Kidney capillary endothelial cell (primary cell): ENCODE measurements at regions not wholly inside any gene's neighbourhood (a gene's known extent, or its start where the extent isn't known, plus 50 kb on each side); places are given as distances from the start of the nearest gene placed in this dataset.

Experiments
- DNase-seq: peaks from one replicate; pipeline ENCODE4 v3.0.0-alpha.2; 2018; ENCODE audit warnings: low spot score

DNA sequence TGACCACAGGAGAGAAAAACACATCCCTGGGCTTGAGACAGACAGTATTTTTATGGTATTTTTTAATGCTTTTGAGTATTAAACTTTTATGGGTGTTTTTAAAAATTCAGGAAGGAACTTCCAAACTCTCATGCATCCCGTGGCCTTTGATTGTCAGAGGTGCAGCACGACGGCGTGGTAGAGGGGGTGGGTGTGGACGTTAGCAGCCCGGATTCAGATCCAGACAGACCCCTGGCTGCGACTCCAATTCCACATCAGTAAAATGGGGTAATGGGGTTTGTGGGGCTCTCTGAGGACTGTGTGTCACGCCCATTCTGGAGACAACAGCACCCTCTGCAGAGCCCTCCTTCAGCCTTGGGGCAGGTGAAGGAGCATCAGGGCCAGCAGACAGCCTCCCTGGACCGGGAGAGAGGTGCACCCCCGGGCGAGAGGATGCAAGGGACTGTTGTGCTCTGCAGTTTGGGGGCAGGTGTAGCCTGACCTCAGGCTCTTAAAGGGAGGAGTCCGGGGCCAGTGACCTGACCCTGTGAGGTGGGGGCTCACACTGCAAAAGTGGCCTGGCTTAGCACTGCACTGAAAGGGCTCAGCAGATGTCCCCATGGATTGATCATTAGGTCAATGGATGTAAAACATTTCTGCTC is 1024.3 kb downstream of the TBC1D22A start:
- no peak for DNase-seq

DNA sequence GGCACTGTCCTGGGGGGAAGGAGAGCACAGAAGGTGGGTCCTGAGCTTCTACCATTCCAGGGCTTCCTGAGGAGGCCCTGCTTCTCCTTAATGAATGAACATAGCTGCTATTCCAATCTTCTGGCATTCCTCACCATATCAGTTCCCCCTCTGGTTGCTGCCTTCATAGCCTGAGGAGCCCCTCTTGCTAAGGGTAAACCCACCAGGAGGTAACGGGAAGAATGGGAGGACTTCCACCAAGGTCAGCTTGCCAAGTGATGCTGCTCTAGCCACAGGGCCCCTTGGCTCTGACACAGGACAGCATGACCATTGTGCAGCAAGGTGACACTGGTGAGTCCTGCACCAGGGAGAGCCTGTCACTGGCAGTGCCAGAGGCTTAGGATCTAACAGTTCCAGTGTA is 1022.5 kb downstream of the TBC1D22A start:
- no peak for DNase-seq

DNA sequence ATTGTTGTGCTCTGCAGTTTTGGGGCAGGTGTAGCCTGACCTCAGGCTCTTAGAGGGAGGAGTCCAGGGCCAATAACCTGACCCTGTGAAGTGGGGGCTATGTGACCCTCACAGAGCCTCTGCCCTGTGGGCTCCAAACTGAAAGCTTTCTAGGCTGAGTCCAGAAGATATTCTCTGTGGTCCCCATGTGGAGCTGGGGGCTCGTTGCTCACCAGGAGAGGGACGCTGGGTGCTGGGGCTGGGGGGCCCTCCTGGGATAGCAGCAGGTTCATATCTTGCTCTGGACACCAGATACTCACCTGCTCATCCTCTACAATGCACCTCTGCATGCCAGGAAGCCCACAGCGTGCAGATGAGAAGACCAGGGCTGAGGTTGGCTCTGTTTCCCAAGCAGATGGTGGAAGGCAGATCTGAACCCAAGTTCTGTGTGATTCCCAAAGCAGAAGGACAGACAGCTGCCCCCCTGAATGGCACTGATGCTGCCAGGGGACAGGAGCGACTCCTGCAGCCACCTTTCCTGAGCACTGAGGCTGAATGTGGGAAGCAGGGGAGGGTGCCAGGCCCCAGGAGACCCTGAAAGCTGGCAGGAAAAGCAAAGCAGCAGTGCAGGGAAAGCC is 1022.0 kb downstream of the TBC1D22A start:
- DNase-seq, result no peak

DNA sequence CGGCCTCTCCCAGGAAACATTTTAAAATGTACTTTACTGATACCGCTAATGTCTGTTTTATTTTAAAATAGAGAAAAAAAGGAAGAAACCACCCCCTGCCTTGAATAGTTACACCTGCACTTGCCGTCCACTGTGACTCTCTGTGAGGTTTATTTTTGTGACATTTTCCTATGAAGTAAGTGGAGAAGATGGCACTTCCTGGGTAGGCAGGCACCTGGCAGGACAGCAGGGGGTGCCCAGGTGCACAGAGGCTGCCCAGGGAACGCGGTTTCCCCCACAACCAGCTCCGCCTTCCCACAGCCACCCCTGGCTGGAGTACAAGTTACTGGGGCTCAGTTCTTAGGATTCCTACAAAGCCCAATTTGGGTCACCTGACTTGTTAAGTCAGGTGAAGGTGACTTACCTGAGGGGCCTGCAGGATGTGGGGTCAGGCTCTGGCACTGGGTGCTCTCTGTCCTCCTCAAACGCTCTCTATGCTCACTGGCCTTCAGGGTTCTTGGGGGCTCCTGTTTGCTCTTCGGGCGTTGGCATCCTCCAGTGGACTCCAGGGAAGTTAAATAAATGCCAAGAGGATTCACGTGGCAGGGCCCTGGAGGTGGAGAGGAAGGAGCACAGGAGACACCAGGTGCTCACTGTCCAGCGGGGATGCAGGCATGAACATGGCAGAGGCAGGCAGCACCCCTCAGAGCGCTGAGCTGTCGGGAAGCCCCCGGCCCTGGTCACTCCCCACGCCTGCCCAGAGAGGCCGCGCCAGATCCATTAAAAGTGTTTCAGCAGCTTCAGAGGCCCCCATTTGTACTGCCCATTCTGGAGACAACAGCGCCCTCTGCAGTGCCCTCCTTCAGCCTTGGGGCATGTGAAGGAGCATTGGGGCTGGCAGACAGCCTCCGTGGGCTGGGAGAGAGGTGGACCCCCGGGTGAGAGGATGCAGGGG is 1021.2 kb downstream of the TBC1D22A start:
- no peak for DNase-seq

GRCh38 chr22:47782328-47783075 is 1020.1 kb downstream of the TBC1D22A start:
- no peak for DNase-seq

GRCh38 chr22:47781427-47782111 is 1019.1 kb downstream of the TBC1D22A start:
- no peak for DNase-seq

DNA sequence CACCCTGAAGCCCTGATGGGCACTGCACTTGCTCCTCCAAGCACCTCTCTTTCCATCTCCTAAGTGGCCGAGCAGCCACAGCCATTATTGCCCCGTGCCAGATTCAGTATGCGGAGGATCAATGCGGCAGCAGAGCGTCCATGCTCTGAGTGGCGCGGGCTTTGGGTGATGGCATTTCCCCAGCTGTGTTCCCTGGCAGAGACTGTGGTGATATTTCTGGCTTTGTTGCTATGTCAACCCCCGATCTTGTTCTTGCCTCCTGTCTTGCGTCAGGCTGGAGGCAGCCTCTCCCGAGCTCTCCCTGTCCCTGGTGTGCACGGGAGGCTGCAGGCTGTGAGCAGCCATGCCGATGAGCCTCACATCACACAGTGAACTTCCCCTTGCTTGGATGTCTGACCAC is 1018.6 kb downstream of the TBC1D22A start:
- DNase-seq, result no peak

- DNase-seq, result no peak
These were observed 1017.9 kb downstream of the TBC1D22A start for GRCh38 chr22:47780281-47780875.

DNA sequence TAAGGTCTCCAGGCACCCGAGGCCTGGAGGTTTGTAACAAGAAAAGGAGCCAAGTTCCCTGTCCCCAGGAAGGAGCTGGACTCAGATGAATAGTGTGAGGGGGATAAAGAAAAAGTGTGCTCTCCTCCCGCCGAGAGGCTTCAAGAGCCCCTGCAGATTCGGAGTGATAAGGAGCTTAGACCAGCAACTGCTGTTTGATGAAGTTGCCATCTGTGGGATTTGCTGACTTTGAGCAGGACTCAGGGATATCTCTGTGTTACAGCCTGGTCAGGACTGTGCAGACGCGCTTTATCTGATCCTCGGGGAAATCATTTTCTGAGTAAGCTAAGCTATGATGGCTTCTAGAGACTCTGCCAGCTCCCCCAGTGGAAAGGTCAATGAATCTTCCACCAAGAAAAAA is 1017.0 kb downstream of the TBC1D22A start:
- no peak for DNase-seq

GRCh38 chr22:47778160-47778658 is 1015.8 kb downstream of the TBC1D22A start:
- DNase-seq, result no peak

DNA sequence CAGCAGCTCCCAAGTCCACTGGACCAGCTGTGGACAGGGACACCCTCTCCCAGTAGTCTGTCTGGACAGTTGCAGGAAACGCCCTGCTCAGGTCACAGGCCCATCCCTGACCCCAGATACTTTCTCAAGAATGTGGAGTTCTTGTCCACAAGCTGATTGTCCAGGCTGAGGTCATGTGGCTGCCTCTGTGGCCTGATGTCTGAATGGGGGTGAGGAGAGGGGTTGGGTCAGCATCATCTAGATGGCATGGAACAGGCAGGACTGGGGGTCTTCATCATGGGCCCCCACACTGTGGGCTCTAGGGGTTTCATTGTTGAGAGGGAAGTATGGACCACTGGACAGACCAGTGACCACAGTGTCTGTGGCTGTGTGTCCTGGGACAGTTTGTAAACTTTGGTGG is 1015.0 kb downstream of the TBC1D22A start:
- DNase-seq, result no peak

- DNase-seq, result no peak
These were observed 1013.9 kb downstream of the TBC1D22A start for GRCh38 chr22:47776329-47776728.

GRCh38 chr22:47775686-47776085 is 1013.2 kb downstream of the TBC1D22A start:
- no peak for DNase-seq

- no peak for DNase-seq
These were observed 1012.7 kb downstream of the TBC1D22A start for GRCh38 chr22:47775191-47775590.

DNA sequence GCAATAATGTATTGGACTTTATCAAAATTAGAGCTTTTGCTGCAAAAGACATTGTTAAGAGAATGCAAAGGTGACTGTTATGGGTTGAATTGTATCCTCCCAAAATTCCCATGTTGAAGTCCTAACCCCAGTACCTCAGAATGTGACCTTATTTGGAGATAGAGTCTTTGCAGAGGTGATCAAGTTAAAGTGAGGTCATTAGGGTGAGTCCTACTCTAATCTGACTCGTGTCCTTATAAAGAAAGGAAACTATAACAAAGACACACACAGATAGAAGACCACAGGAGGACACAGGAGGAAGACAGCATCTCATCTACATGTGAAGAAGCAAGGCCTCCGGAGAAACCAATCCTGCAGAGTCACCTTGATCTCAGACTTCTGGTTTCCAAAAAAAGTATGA is 1011.2 kb downstream of the TBC1D22A start:
- no peak for DNase-seq

GRCh38 chr22:47772864-47773263 is 1010.4 kb downstream of the TBC1D22A start:
- DNase-seq, result no peak

- DNase-seq, result no peak
These were observed 1007.2 kb downstream of the TBC1D22A start for GRCh38 chr22:47769652-47770051.

DNA sequence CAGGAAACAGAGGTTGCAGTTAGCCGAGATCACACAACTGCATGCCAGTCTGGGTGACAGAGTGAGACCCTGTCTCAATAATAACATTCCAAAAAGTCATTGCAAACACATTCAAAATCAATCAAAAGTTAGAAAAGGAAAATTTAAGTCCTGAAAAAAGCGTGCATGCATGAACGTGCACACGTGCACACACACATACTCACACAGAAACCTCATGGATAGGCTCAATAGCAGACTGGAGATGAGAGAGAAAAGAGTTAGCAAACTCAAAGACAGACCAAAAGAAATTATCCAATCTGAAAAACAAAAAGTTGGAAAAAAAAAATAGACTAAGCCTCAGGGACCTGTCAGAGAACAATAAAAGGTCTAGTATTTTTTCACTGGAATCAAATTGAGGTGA is 1005.6 kb downstream of the TBC1D22A start:
- no peak for DNase-seq

DNA sequence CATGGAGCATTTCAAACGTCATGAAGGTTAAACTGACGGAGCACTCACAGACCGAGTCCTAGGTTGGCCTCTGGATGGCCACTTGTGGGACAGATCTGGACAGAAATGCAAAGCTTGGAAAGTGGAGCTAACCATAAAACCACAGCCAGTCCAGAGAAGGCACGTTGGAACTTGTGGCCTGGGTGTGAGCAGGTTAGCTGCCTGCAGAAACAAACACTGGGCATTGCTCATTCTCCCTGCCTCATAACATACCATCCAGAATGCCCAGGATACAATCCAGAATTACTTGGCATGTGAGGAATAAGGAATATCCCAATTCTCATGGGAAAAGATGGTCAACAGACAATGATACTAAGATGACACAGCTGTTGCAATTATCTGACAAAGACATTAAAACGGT is 1005.0 kb downstream of the TBC1D22A start:
- DNase-seq, result no peak

GRCh38 chr22:47765757-47766156 is 1003.3 kb downstream of the TBC1D22A start:
- DNase-seq, result no peak

DNA sequence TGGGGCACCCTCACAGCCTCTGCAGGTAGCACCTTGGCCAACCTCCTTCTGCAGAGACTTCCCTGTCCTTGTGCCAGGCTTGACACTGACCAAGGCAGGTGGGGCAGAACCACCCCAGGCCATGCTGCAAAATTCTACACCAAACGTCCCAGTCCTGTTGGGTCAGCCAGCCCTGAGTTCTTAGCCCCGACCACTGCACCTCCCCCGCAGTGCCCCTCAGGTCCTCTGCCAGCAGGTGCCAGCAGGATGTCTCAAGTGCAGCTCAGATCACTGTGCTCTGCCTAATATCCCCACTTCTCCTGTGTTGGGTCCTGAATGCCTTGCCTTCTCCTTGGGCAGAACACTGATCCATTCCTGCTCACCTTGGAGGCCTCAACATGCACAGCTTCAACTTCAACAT is 999.7 kb downstream of the TBC1D22A start:
- no peak for DNase-seq
